ENCODE measurements at regions not wholly inside any gene's neighbourhood (a gene's known extent, or its start where the extent isn't known, plus 50 kb on each side); places are given as distances from the start of the nearest gene placed in this dataset.

- intact Hi-C loops (cut with micrococcal nuclease) (no loop called here), in situ Hi-C loops (cut with MboI) (no loop called here)
- Histone ChIP-seq H3K4me3 (no peak overlapping the region), H2AFZ (ENCODE audit: low read depth, low read length) (no peak overlapping the region), H3K9ac (ENCODE audit: insufficient read depth in 1 of 2, low read depth in 2 of 2, low read length in 2 of 2) (no peak overlapping the region), H3K4me2 (ENCODE audit: insufficient read depth, low read length) (no peak overlapping the region), H3K27me3 (ENCODE audit: control insufficient read depth in 2 of 2, insufficient read depth in 2 of 2, low read length in 2 of 2) (peaks cover 0 to 4% of the 10 kb centered on the region in 2 experiments; a peak in 1 of 5 replicates), H3K36me3 (ENCODE audit: control insufficient read depth, insufficient read depth, low read length) (no peaks in the 10 kb centered on the region), H3K27ac (ENCODE audit: extremely low read depth, low read depth, low read length) (no peak overlapping the region), H3K4me1 (replicated peaks in 1 of 2; ENCODE audit: control insufficient read depth in 2 of 2, insufficient read depth in 2 of 2, low read length in 2 of 2) (no peaks in the 10 kb centered on the region; a peak in 1 of 5 replicates), H4K20me1 (replicated peaks; ENCODE audit: control insufficient read depth, insufficient read depth, low read length) (no peaks in the 10 kb centered on the region), H3K9me1 (ENCODE audit: control insufficient read depth, insufficient read depth, low read length) (no peaks in the 10 kb centered on the region), H3K9me3 (replicated peaks; ENCODE audit: control insufficient read depth, insufficient read depth, low read depth, low read length) (no peaks in the 10 kb centered on the region), H3K79me2 (ENCODE audit: control insufficient read depth, insufficient read depth, low read length) (no peaks in the 10 kb centered on the region)
- ATAC-seq (no peak), DNase-seq (ENCODE audit: extremely low read depth in 1 of 4, low spot score in 3 of 4) (no peak), FAIRE-seq (no peak)
- POLR2A ChIA-PET: no interaction called here
- 5% methylated on average over 1 of the region's 1 CpG for WGBS (ENCODE audit: insufficient coverage, low coverage, missing lambda C conversion rate)
- CTCF ChIA-PET (ENCODE audit: low intra/inter-chr PET ratio): no interaction called here
- no peak for TF ChIP-seq MCM2 (IDR thresholded peaks at IDR 0.05; ENCODE audit: low read depth)
- no peak for TF ChIP-seq MCM3 (IDR thresholded peaks at IDR 0.05)
- TF ChIP-seq ATF4 (CRISPR knock-in tag; IDR thresholded peaks at IDR 0.05): no peak
- no peak for TF ChIP-seq ZNF324 (CRISPR knock-in tag; IDR thresholded peaks at IDR 0.05)
- no peak for TF ChIP-seq JUN (IDR thresholded peaks at IDR 0.05; ENCODE audit: borderline replicate concordance, low read depth, low read length)
- no peak for TF ChIP-seq JUN (CRISPR knock-in tag; IDR thresholded peaks at IDR 0.05; ENCODE audit: borderline replicate concordance)
- no peak for TF ChIP-seq C11orf30 (IDR thresholded peaks at IDR 0.05; ENCODE audit: low read depth)
- no peak for TF ChIP-seq PHTF2 (CRISPR knock-in tag; IDR thresholded peaks at IDR 0.05)
- TF ChIP-seq ETS1 (conservative IDR thresholded peaks at IDR 0.05; ENCODE audit: control insufficient read depth, low read depth, low read length): no peak
- TF ChIP-seq ARID4B (CRISPR knock-in tag; IDR thresholded peaks at IDR 0.05): no peak
- TF ChIP-seq ZNF561 (CRISPR knock-in tag; conservative IDR thresholded peaks at IDR 0.05): no peak
- TF ChIP-seq STAT5B (CRISPR knock-in tag; IDR thresholded peaks at IDR 0.05): no peak
- TF ChIP-seq SP2 (IDR thresholded peaks at IDR 0.05; ENCODE audit: extremely low read depth, low read depth, low read length, poor library complexity, severe bottlenecking): no peak
- no peak for TF ChIP-seq HNRNPH1 (optimal IDR thresholded peaks at IDR 0.05; ENCODE audit: low read depth, low read length)
- TF ChIP-seq ZNF354B (CRISPR knock-in tag; IDR thresholded peaks at IDR 0.05): no peak
- no peak for TF ChIP-seq ZNF644 (tag; IDR thresholded peaks at IDR 0.05; ENCODE audit: low read depth)
- no TSS peak for BruUV-seq (replicated peaks)
Measured at GRCh38 chr1:68375919-68376318, 73.8 kb downstream of the RPE65 start.
